Neural cell (in vitro differentiated cells): ENCODE measurements at regions not wholly inside any gene's neighbourhood (a gene's known extent, or its start where the extent isn't known, plus 50 kb on each side); places are given as distances from the start of the nearest gene placed in this dataset.

Experiments used
- H2AFZ ChIP-seq: fragments of 200-600, 300-800 bp; sonication (generic), shearing (Covaris generic); 2 replicates; pipeline ENCODE4 v1.6.0; 2014; ENCODE audit warnings: low read depth, mild to moderate bottlenecking, antibody characterized with exemption, low read length, moderate library complexity
- H3F3A ChIP-seq: fragments of 200-600 bp; shearing (Covaris generic); 2 replicates; pipeline ENCODE4 v1.6.1; 2016; ENCODE audit warnings: mild to moderate bottlenecking, moderate library complexity, mixed read lengths, antibody characterized with exemption, low read length; ENCODE audit not compliant: insufficient read depth, poor library complexity, severe bottlenecking
- H3K27ac ChIP-seq: fragments of 200-600, 300-800 bp; sonication (generic), shearing (Covaris generic); 2 replicates; pipeline ENCODE4 v1.5.1; 2014; ENCODE audit warnings: mild to moderate bottlenecking, low read length, moderate library complexity
- H3K27me3 ChIP-seq: fragments of 300-800, 200-600 bp; sonication (generic), shearing (Covaris generic); 2 replicates; pipeline ENCODE4 v1.6.0; 2014; ENCODE audit warnings: mild to moderate bottlenecking, low read depth, low read length, moderate library complexity; ENCODE audit not compliant: insufficient read depth
- H3K36me3 ChIP-seq: fragments of 300-800, 200-600 bp; sonication (generic), shearing (Covaris generic); 2 replicates; pipeline ENCODE4 v1.5.1; 2014; ENCODE audit warnings: mild to moderate bottlenecking, antibody characterized with exemption, low read length, moderate library complexity; ENCODE audit not compliant: insufficient read depth
- H3K4me2 ChIP-seq: fragments of 300-800, 200-600 bp; sonication (generic), shearing (Covaris generic); 2 replicates; pipeline ENCODE4 v1.6.0; 2014; ENCODE audit warnings: mild to moderate bottlenecking, low read length
- H3K4me3 ChIP-seq: fragments of 300-800, 200-600 bp; sonication (generic), shearing (Covaris generic); 2 replicates; pipeline ENCODE4 v1.5.1; 2014; ENCODE audit warnings: mild to moderate bottlenecking, low read length, moderate library complexity
- H3K79me2 ChIP-seq: fragments of 200-600 bp; shearing (Covaris generic); replicated peaks from 2 replicates; pipeline ENCODE4 v1.6.0; 2014; ENCODE audit warnings: mild to moderate bottlenecking, low read length, moderate library complexity; ENCODE audit not compliant: insufficient read depth
- H3K9ac ChIP-seq: fragments of 300-800, 200-600 bp; sonication (generic), shearing (Covaris generic); 2 replicates; pipeline ENCODE4 v1.6.1; 2016; ENCODE audit warnings: mild to moderate bottlenecking, low read length, mixed read lengths
- H3K9me2 ChIP-seq: fragments of 200-600 bp; shearing (Covaris generic); 2 replicates; pipeline ENCODE4 v1.6.1; 2016; ENCODE audit warnings: mild to moderate bottlenecking, low read length, mixed read lengths; ENCODE audit not compliant: insufficient read depth
- H3K9me3 ChIP-seq: fragments of 200-600, 300-800 bp; sonication (generic), shearing (Covaris generic); 2 replicates; pipeline ENCODE4 v1.6.1; 2016; ENCODE audit warnings: mild to moderate bottlenecking, mixed run types, low read length, moderate library complexity, mixed read lengths
- H4K20me1 ChIP-seq: fragments of 200-600 bp; shearing (Covaris generic); 2 replicates; pipeline ENCODE4 v1.6.1; 2016; ENCODE audit warnings: mild to moderate bottlenecking, mixed run types; ENCODE audit not compliant: insufficient read depth
- CTCF ChIP-seq: fragments of 450-650 bp; IDR thresholded peaks from 2 replicates; pipeline ENCODE4 v1.5.1; 2014; ENCODE audit warnings: antibody characterized with exemption, mild to moderate bottlenecking, moderate library complexity; ENCODE audit not compliant: poor library complexity, severe bottlenecking
- EP300 ChIP-seq: fragments of 450-650 bp; conservative IDR thresholded peaks from 2 replicates; pipeline ENCODE4 v1.6.1; 2014; ENCODE audit warnings: antibody characterized with exemption, mild to moderate bottlenecking, moderate library complexity; ENCODE audit not compliant: poor library complexity, severe bottlenecking
- EZH2 ChIP-seq: fragments of 200-600, 300-800 bp; shearing (Covaris generic), sonication (generic); IDR thresholded peaks from 2 replicates; pipeline ENCODE4 v1.6.1; 2014; ENCODE audit warnings: antibody characterized with exemption, low read length, borderline replicate concordance, mild to moderate bottlenecking; ENCODE audit not compliant: insufficient read depth, poor library complexity, severe bottlenecking
- MXI1 ChIP-seq: fragments of 450-650 bp; conservative IDR thresholded peaks from 2 replicates; pipeline ENCODE4 v1.6.1; 2014; ENCODE audit warnings: antibody characterized with exemption, mild to moderate bottlenecking; ENCODE audit not compliant: poor library complexity, severe bottlenecking
- POLR2AphosphoS5 ChIP-seq: IDR thresholded peaks from 2 replicates; pipeline ENCODE4 v1.6.1; 2012
- RAD21 ChIP-seq: fragments of 450-650 bp; conservative IDR thresholded peaks from 2 replicates; pipeline ENCODE4 v1.6.1; 2014; ENCODE audit warnings: antibody characterized with exemption, mild to moderate bottlenecking, moderate library complexity
- REST ChIP-seq: IDR thresholded peaks from 2 replicates; pipeline ENCODE4 v1.6.1; 2012; ENCODE audit warnings: borderline replicate concordance
- SMC3 ChIP-seq: fragments of 450-650 bp; conservative IDR thresholded peaks from 2 replicates; pipeline ENCODE4 v1.6.1; 2014; ENCODE audit warnings: antibody characterized with exemption, mild to moderate bottlenecking, moderate library complexity; ENCODE audit not compliant: poor library complexity
- TAF1 ChIP-seq: IDR thresholded peaks from 2 replicates; pipeline ENCODE4 v1.6.1; 2012; ENCODE audit warnings: low read depth

GRCh38 chr11:135033540-135033939, 621.5 kb upstream of the B3GAT1 start:
- no peaks in the 10 kb centered on the region for H3K9me3 ChIP-seq
- no peak overlapping the region for H3K9ac ChIP-seq
- H3K36me3 ChIP-seq = no peaks in the 10 kb centered on the region
- H4K20me1 ChIP-seq = no peaks in the 10 kb centered on the region
- H3K4me3 ChIP-seq = no peak overlapping the region
- no peak overlapping the region for H3K4me2 ChIP-seq
- no peak overlapping the region for H2AFZ ChIP-seq
- H3F3A ChIP-seq = no peaks in the 10 kb centered on the region
- TF ChIP-seq MXI1 (peak; percentile 45), CTCF (peak; percentile 94), TAF1 (no peak), RAD21 (peak; percentile 99), EZH2 (no peak), SMC3 (peak; percentile 99), POLR2AphosphoS5 (no peak), EP300 (no peak), REST (no peak)
- no peaks in the 10 kb centered on the region for H3K9me2 ChIP-seq
- no peak overlapping the region for H3K27ac ChIP-seq
- no peaks in the 10 kb centered on the region for H3K79me2 ChIP-seq
- H3K27me3 ChIP-seq = no peaks in the 10 kb centered on the region

- Histone ChIP-seq H3K9ac (no peak overlapping the region), H3K27ac (no peak overlapping the region), H3K27me3 (no peaks in the 10 kb centered on the region), H3F3A (no peaks in the 10 kb centered on the region), H3K4me2 (no peak overlapping the region), H3K9me3 (no peaks in the 10 kb centered on the region), H2AFZ (no peak overlapping the region), H3K36me3 (no peaks in the 10 kb centered on the region), H3K9me2 (no peaks in the 10 kb centered on the region), H4K20me1 (no peaks in the 10 kb centered on the region), H3K79me2 (no peaks in the 10 kb centered on the region), H3K4me3 (no peak overlapping the region)
- TF ChIP-seq MXI1 = no peak
- TF ChIP-seq EP300 = no peak
- TF ChIP-seq EZH2 = no peak
- TF ChIP-seq RAD21 = no peak
- TF ChIP-seq POLR2AphosphoS5 = no peak
These were observed 619.4 kb upstream of the B3GAT1 start for GRCh38 chr11:135031205-135031989.
